ENCODE measurements at regions not wholly inside any gene's neighbourhood (a gene's known extent, or its start where the extent isn't known, plus 50 kb on each side); places are given as distances from the start of the nearest gene placed in this dataset.

DNA sequence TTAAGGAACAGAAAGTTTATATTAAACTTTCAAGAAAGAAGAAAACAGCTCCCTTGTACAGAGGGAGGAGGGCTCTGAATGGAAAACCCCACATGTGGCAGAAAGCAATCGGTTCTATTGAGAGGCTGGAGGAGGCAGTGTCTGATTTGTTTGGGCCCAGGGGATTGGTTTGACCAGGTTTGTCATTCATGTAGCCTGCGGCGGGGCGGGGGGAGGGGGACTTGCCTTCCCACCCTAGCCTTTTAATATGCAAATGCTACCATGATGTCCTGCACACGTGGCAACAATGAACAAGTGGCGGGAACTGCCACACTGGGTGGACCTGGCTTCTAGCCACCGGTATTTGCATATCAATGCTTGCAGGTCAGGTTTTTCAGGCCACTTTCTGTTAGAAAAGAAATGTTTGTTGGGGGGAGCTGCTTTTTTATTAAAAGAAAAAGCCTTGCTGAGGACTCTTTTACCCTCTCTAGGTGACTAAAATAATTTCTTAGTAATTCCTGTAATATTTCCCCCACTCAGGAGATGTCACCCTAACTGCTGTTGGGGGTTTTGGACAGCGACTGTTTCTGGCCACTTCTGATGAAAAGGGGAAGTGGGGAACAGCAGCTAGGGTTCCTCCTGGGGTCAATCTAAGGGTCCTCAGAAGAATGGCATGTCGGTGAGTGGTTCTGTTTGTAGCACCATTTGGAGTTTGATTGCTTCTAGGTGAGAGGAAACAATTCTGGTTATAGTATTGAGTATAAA, 691.2 kb downstream of the TBL1XR1 start:
- Histone ChIP-seq H3K4me1 (ENCODE audit: insufficient read depth, low read length) (no peaks in the 10 kb centered on the region), H3K36me3 (ENCODE audit: insufficient read depth, low read length) (no peaks in the 10 kb centered on the region), H3K9ac (ENCODE audit: low read depth, low read length) (no peak overlapping the region), H3K9me3 (ENCODE audit: insufficient read depth, low read length, severe bottlenecking) (no peaks in the 10 kb centered on the region), H3K4me2 (ENCODE audit: insufficient read depth, low read length) (no peak overlapping the region), H3K4me3 (ENCODE audit: low read depth in 1 of 2, low read length in 2 of 2) (no peak overlapping the region), H3K27ac (ENCODE audit: low read length) (no peak overlapping the region), H2AFZ (ENCODE audit: low read depth, low read length) (no peak overlapping the region), H3K79me2 (ENCODE audit: insufficient read depth, low read length) (no peaks in the 10 kb centered on the region), H3K27me3 (ENCODE audit: insufficient read depth, low read length, poor library complexity) (no peaks in the 10 kb centered on the region), H4K20me1 (ENCODE audit: insufficient read depth, low read length) (no peaks in the 10 kb centered on the region)
- ATAC-seq (ENCODE audit: insufficient read depth, low read depth), result no peak
- no peak for DNase-seq
- no peak for TF ChIP-seq EZH2 (IDR thresholded peaks at IDR 0.05; ENCODE audit: borderline replicate concordance, low read depth, low read length, severe bottlenecking)
- TF ChIP-seq, protein P1, sequence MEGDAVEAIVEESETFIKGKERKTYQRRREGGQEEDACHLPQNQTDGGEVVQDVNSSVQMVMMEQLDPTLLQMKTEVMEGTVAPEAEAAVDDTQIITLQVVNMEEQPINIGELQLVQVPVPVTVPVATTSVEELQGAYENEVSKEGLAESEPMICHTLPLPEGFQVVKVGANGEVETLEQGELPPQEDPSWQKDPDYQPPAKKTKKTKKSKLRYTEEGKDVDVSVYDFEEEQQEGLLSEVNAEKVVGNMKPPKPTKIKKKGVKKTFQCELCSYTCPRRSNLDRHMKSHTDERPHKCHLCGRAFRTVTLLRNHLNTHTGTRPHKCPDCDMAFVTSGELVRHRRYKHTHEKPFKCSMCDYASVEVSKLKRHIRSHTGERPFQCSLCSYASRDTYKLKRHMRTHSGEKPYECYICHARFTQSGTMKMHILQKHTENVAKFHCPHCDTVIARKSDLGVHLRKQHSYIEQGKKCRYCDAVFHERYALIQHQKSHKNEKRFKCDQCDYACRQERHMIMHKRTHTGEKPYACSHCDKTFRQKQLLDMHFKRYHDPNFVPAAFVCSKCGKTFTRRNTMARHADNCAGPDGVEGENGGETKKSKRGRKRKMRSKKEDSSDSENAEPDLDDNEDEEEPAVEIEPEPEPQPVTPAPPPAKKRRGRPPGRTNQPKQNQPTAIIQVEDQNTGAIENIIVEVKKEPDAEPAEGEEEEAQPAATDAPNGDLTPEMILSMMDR (IDR thresholded peaks at IDR 0.05; ENCODE audit: borderline replicate concordance, extremely low read depth, low read length, poor library complexity, severe bottlenecking), result no peak

DNA sequence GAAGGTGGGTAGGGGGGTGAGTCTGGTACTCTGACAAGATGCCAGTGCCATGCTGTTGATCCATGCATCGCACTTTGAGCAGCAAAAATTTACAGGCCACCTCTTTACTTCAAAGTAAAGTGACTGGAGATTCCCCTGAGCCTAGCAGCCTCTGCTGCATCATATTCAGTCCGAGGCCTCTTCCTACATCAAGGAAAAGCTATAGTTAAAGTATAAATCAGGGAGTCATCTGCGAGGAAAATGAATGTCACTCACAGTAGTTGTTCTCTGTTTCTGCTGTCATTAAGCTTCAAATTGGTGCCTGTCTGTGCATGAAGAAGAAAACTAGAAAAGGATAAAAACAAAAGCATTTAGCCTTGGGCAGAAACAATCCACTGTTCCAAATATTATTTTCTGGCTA, 706.2 kb downstream of the TBL1XR1 start:
- H3K4me1 ChIP-seq (ENCODE audit: insufficient read depth, low read length), result no peaks in the 10 kb centered on the region
- no peak overlapping the region for H2AFZ ChIP-seq (ENCODE audit: low read depth, low read length)
- H3K36me3 ChIP-seq (ENCODE audit: insufficient read depth, low read length), result no peaks in the 10 kb centered on the region
- H3K27ac ChIP-seq (ENCODE audit: low read length), result no peak overlapping the region
- H3K4me2 ChIP-seq (ENCODE audit: insufficient read depth, low read length), result no peak overlapping the region
- H3K9ac ChIP-seq (ENCODE audit: low read depth, low read length), result no peak overlapping the region
- ATAC-seq (ENCODE audit: insufficient read depth, low read depth) (no peak), DNase-seq (no peak)
- no peaks in the 10 kb centered on the region for H3K79me2 ChIP-seq (ENCODE audit: insufficient read depth, low read length)
- no peak overlapping the region for H3K4me3 ChIP-seq (ENCODE audit: low read depth in 1 of 2, low read length in 2 of 2)
- TF ChIP-seq, protein P1 (IDR thresholded peaks at IDR 0.05; ENCODE audit: borderline replicate concordance, extremely low read depth, low read length, poor library complexity, severe bottlenecking), result no peak
- no peak for TF ChIP-seq EZH2 (IDR thresholded peaks at IDR 0.05; ENCODE audit: borderline replicate concordance, low read depth, low read length, severe bottlenecking)
- no peaks in the 10 kb centered on the region for H3K27me3 ChIP-seq (ENCODE audit: insufficient read depth, low read length, poor library complexity)
- no peaks in the 10 kb centered on the region for H4K20me1 ChIP-seq (ENCODE audit: insufficient read depth, low read length)
- H3K9me3 ChIP-seq (ENCODE audit: insufficient read depth, low read length, severe bottlenecking), result no peaks in the 10 kb centered on the region

DNA sequence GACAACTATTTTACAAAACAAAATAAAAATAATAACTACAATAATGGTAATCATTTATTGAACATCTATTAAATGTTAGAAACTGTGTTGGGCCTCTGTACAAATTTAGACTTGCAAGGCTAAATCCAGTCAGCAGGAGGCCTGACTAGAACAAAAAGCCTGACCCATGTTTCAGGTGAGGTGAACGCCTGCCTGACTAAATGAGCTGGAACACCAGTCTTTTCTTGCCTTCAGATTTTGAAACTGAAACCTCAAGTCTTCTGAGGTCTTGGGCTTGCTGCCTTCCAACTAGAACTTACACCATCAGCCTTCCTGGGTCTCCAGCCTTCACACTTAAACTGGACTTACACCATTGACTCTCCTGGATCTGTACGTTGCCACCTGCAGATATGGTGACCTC, 706.9 kb downstream of the TBL1XR1 start:
- no peak overlapping the region for H2AFZ ChIP-seq (ENCODE audit: low read depth, low read length)

More for the DNA sequence above, 706.9 kb downstream of the TBL1XR1 start:
- Histone ChIP-seq H3K4me3 (ENCODE audit: low read depth in 1 of 2, low read length in 2 of 2) (no peak overlapping the region), H4K20me1 (ENCODE audit: insufficient read depth, low read length) (no peaks in the 10 kb centered on the region), H3K9ac (ENCODE audit: low read depth, low read length) (no peak overlapping the region), H3K4me1 (ENCODE audit: insufficient read depth, low read length) (no peaks in the 10 kb centered on the region), H3K27ac (ENCODE audit: low read length) (no peak overlapping the region), H3K4me2 (ENCODE audit: insufficient read depth, low read length) (no peak overlapping the region), H3K27me3 (ENCODE audit: insufficient read depth, low read length, poor library complexity) (no peaks in the 10 kb centered on the region), H3K36me3 (ENCODE audit: insufficient read depth, low read length) (no peaks in the 10 kb centered on the region), H3K9me3 (ENCODE audit: insufficient read depth, low read length, severe bottlenecking) (no peaks in the 10 kb centered on the region), H3K79me2 (ENCODE audit: insufficient read depth, low read length) (no peaks in the 10 kb centered on the region)
- no peak for TF ChIP-seq EZH2 (IDR thresholded peaks at IDR 0.05; ENCODE audit: borderline replicate concordance, low read depth, low read length, severe bottlenecking)
- TF ChIP-seq, protein P1 (IDR thresholded peaks at IDR 0.05; ENCODE audit: borderline replicate concordance, extremely low read depth, low read length, poor library complexity, severe bottlenecking), result no peak
- ATAC-seq (ENCODE audit: insufficient read depth, low read depth) (no peak), DNase-seq (no peak)
